Lung (tissue), 11 donors: ENCODE measurements at regions not wholly inside any gene's neighbourhood (a gene's known extent, or its start where the extent isn't known, plus 50 kb on each side); places are given as distances from the start of the nearest gene placed in this dataset.
A peak's percentile ranks its signal among the peaks of the same experiment; 100 is the strongest.

ENCODE experiments used
- ATAC-seq: fragments of 200-7000 bp; cut with Tn5 transposase; one replicate; pipeline ENCODE4 v1.9.1; 2020; ENCODE audit warnings: moderate number of reproducible peaks; ENCODE audit not compliant: insufficient read depth, low FRiP score
- DNase-seq, 3 donors: peaks; one replicate each; pipeline ENCODE4 v3.0.0-alpha.2; 2013 to 2017
- H3K27ac ChIP-seq, 2 donors: one replicate each; pipeline ENCODE4 v1.5.1; 2013; ENCODE audit warnings: mild to moderate bottlenecking in 2 of 2, moderate library complexity in 2 of 2, control low read depth in 1 of 2, inconsistent platforms in 1 of 2, low read depth in 1 of 2, low read length in 1 of 2
- H3K27me3 ChIP-seq, 3 donors: one replicate each; pipeline ENCODE4 v1.5.1; 2013; ENCODE audit warnings: low read length in 2 of 3; ENCODE audit not compliant: control insufficient read depth in 3 of 3, insufficient read depth in 3 of 3
- H3K36me3 ChIP-seq, 4 donors: one replicate each; pipeline ENCODE4 v1.5.1; 2013; ENCODE audit warnings: low read length in 4 of 4, mild to moderate bottlenecking in 1 of 4, moderate library complexity in 1 of 4; ENCODE audit not compliant: control insufficient read depth in 4 of 4, insufficient read depth in 4 of 4
- H3K4me1 ChIP-seq, 5 donors: one replicate each; pipeline ENCODE4 v1.5.1; 2013; ENCODE audit warnings: low read length in 5 of 5, mild to moderate bottlenecking in 2 of 5, moderate library complexity in 1 of 5; ENCODE audit not compliant: control insufficient read depth in 5 of 5, insufficient read depth in 5 of 5
- H3K4me3 ChIP-seq: one replicate; pipeline ENCODE4 v1.5.1; 2013; ENCODE audit warnings: mild to moderate bottlenecking, control low read depth, moderate library complexity
- H3K9ac ChIP-seq, 2 donors: one replicate each; pipeline ENCODE4 v1.5.1; 2013; ENCODE audit warnings: low read length in 2 of 2, control low read depth in 1 of 2; ENCODE audit not compliant: insufficient read depth in 1 of 2
- H3K9me3 ChIP-seq, 4 donors: one replicate each; pipeline ENCODE4 v1.5.1; 2013; ENCODE audit warnings: low read length in 3 of 4, mild to moderate bottlenecking in 1 of 4, moderate library complexity in 1 of 4; ENCODE audit not compliant: control insufficient read depth in 4 of 4, insufficient read depth in 3 of 4
- CTCF ChIP-seq: IDR thresholded peaks from 2 replicates; pipeline ENCODE4 v1.5.1; 2012; ENCODE audit warnings: mild to moderate bottlenecking; ENCODE audit errors: control extremely low read depth, extremely low read depth
- WGBS, 2 donors: extraction: QIAGEN DNeasy Blood & Tissue Kit; methylation state at CpG; one replicate each; pipeline ENCODE4 v1.1.7; 2013; 5-methylcytosine and 5-hydroxymethylcytosine counted together
- donor health status: control.
- donor health status: control.
- donor health status: Bipolar disorder and iron deficiency.
- donor health status: healthy.
- donor health status: DM: yes; HTN: yes; CAD: no.

- Histone ChIP-seq H3K4me1 (peaks cover 0 to 4% (median 0%) of the 10 kb centered on the region in 5 donors), H3K27ac (no peak overlapping the region), H3K4me3 (no peak overlapping the region), H3K9ac (no peak overlapping the region), H3K36me3 (no peaks in the 10 kb centered on the region), H3K27me3 (no peaks in the 10 kb centered on the region), H3K9me3 (no peaks in the 10 kb centered on the region)
- 95% methylated on average over 2 of the region's 2 CpGs for WGBS, 2 donors
- DNase-seq (no peak), ATAC-seq (no peak)
- TF ChIP-seq CTCF: no peak
Measured at GRCh38 chr10:3928569-3928968, 143.6 kb upstream of the KLF6 start.

GRCh38 chr10:3928078-3928477 lies 143.1 kb upstream of the KLF6 start:
- TF ChIP-seq CTCF: no peak
- Histone ChIP-seq H3K9ac (no peak overlapping the region), H3K27me3 (no peaks in the 10 kb centered on the region), H3K4me1 (peaks cover 0 to 4% (median 0%) of the 10 kb centered on the region in 5 donors), H3K4me3 (no peak overlapping the region), H3K9me3 (no peaks in the 10 kb centered on the region), H3K36me3 (no peaks in the 10 kb centered on the region), H3K27ac (no peak overlapping the region)
- ATAC-seq (no peak), DNase-seq (peak in 1 of 3 donors; percentile 34)
- 74 to 78% methylated on average over 3 of the region's 3 CpGs for WGBS, 2 donors

DNA sequence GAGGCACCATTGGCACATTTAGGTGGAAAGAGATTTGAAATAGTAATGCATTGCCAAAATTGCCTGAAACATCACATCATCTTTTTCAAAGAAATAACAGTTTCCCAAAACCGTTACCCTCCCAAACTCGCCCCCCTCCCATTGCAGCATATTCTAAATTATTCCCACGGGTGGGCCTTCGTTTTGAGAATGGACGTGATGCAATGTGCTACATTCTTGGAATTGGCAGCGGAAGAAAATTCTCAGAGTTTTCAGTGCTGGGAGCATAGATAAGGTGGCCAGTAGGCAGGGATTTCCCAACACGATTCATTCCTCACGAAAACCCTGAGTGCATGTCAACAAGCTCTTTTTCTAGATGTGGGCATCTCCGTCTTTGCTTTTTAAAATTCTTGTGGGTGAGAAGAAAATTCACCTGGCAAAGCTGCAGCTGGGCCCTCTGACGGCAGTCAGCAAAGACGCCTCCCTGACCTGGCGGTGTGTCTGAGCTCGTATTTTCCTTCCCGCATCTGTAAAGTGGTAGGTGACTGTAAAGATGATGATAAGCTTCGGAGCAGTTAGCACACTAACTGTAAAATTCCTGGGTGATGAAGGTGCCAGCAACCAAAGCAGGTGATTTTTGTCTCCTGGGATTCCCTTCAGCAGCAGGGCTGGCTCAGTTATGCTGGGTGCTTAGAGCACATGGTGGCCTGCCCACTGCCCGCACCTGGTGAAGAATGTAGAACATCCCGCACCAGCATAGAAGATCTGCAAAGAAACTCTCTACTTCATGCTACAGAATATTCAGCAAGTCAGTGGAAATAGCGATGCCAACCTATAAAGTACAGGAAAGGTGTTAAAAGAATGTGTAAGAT lies 141.9 kb upstream of the KLF6 start:
- H3K9me3 ChIP-seq: no peaks in the 10 kb centered on the region
- no peak overlapping the region for H3K27ac ChIP-seq
- no peaks in the 10 kb centered on the region for H3K36me3 ChIP-seq
- ATAC-seq (no peak), DNase-seq (peak in 2 of 3 donors; percentile 14 to 34)
- no peak overlapping the region for H3K9ac ChIP-seq
- WGBS, 2 donors: 57 to 72% methylated on average over 18 of the region's 18 CpGs
- TF ChIP-seq CTCF: no peak
- H3K4me1 ChIP-seq: peaks cover 0 to 4% (median 0%) of the 10 kb centered on the region in 5 donors
- no peaks in the 10 kb centered on the region for H3K27me3 ChIP-seq
- no peak overlapping the region for H3K4me3 ChIP-seq
